Activated T-cell treated with anti-CD3 and anti-CD28 coated beads, Interleukin-2, amount 50 U/mL, for 24 hours (primary cell): ENCODE measurements at regions not wholly inside any gene's neighbourhood (a gene's known extent, or its start where the extent isn't known, plus 50 kb on each side); places are given as distances from the start of the nearest gene placed in this dataset.

ENCODE experiments used
- DNase-seq: peaks from one replicate; pipeline ENCODE4 v3.0.0-alpha.2; 2020
- H3K27ac Mint-ChIP-seq: 2 replicates; pipeline ENCODE4 v1.8.0; 2020; ENCODE audit warnings: mild to moderate bottlenecking, mixed read lengths
- H3K27me3 Mint-ChIP-seq: 2 replicates; pipeline ENCODE4 v1.8.0; 2020; ENCODE audit warnings: mixed read lengths
- H3K36me3 Mint-ChIP-seq: 2 replicates; pipeline ENCODE4 v1.8.0; 2020; ENCODE audit warnings: low read depth, mixed read lengths
- H3K4me1 Mint-ChIP-seq: 2 replicates; pipeline ENCODE4 v1.8.0; 2020; ENCODE audit warnings: low read depth, mixed read lengths
- H3K4me3 Mint-ChIP-seq: 2 replicates; pipeline ENCODE4 v1.8.0; 2020; ENCODE audit warnings: mild to moderate bottlenecking, moderate library complexity, mixed read lengths
- H3K9me3 Mint-ChIP-seq: 2 replicates; pipeline ENCODE4 v1.8.0; 2020; ENCODE audit warnings: mixed read lengths

- H3K4me3 Mint-ChIP-seq = no peak overlapping the region
- DNase-seq = peak; percentile 3
- no peaks in the 10 kb centered on the region for H3K4me1 Mint-ChIP-seq
- H3K27ac Mint-ChIP-seq = no peak overlapping the region
- H3K9me3 Mint-ChIP-seq = no peaks in the 10 kb centered on the region
- H3K36me3 Mint-ChIP-seq = no peaks in the 10 kb centered on the region
- no peaks in the 10 kb centered on the region for H3K27me3 Mint-ChIP-seq
Observed at GRCh38 chr10:42969147-42969546, 107.7 kb upstream of the RET start.

GRCh38 chr10:42969909-42970308, 107.0 kb upstream of the RET start:
- Mint-ChIP-seq H3K9me3 (no peaks in the 10 kb centered on the region), H3K27me3 (no peaks in the 10 kb centered on the region), H3K27ac (no peak overlapping the region), H3K4me1 (no peaks in the 10 kb centered on the region), H3K36me3 (no peaks in the 10 kb centered on the region), H3K4me3 (no peak overlapping the region)
- DNase-seq = no peak

- Mint-ChIP-seq H3K4me3 (no peak overlapping the region), H3K27ac (no peak overlapping the region), H3K36me3 (no peaks in the 10 kb centered on the region), H3K9me3 (no peaks in the 10 kb centered on the region), H3K4me1 (no peaks in the 10 kb centered on the region), H3K27me3 (no peaks in the 10 kb centered on the region)
- DNase-seq = peak; percentile 23
Observed at GRCh38 chr10:42970451-42971250, 106.2 kb upstream of the RET start.

DNA sequence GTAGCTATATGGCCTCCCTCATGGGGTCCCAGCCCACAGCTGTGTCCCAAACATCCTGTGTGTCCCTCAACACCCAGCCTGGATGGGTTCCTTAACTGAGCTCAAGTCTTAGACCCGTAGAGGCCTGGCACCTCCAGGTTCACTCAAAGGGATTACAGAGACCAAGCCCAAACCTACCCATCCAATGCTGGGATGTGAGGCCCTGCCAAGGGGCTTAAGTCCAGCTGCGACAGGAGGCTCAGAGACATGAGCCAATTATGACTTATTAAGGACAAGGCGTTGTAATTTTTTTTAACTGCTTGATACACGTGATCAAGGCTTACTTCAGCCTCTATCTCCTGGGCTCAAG, 105.6 kb upstream of the RET start:
- no peaks in the 10 kb centered on the region for H3K9me3 Mint-ChIP-seq
- H3K4me3 Mint-ChIP-seq = no peak overlapping the region
- no peaks in the 10 kb centered on the region for H3K36me3 Mint-ChIP-seq
- H3K27me3 Mint-ChIP-seq = no peaks in the 10 kb centered on the region
- H3K27ac Mint-ChIP-seq = no peak overlapping the region
- DNase-seq = peak; percentile 7
- H3K4me1 Mint-ChIP-seq = no peaks in the 10 kb centered on the region

- no peak overlapping the region for H3K4me3 Mint-ChIP-seq
- H3K4me1 Mint-ChIP-seq = no peaks in the 10 kb centered on the region
- no peaks in the 10 kb centered on the region for H3K36me3 Mint-ChIP-seq
- no peak overlapping the region for H3K27ac Mint-ChIP-seq
- H3K27me3 Mint-ChIP-seq = no peaks in the 10 kb centered on the region
- H3K9me3 Mint-ChIP-seq = no peaks in the 10 kb centered on the region
- no peak for DNase-seq
Observed at GRCh38 chr10:42972946-42973345, 103.9 kb upstream of the RET start.

GRCh38 chr10:42973411-42973810, 103.5 kb upstream of the RET start:
- DNase-seq = no peak
- Mint-ChIP-seq H3K4me3 (no peak overlapping the region), H3K27me3 (no peaks in the 10 kb centered on the region), H3K9me3 (no peaks in the 10 kb centered on the region), H3K4me1 (no peaks in the 10 kb centered on the region), H3K36me3 (no peaks in the 10 kb centered on the region), H3K27ac (no peak overlapping the region)

DNA sequence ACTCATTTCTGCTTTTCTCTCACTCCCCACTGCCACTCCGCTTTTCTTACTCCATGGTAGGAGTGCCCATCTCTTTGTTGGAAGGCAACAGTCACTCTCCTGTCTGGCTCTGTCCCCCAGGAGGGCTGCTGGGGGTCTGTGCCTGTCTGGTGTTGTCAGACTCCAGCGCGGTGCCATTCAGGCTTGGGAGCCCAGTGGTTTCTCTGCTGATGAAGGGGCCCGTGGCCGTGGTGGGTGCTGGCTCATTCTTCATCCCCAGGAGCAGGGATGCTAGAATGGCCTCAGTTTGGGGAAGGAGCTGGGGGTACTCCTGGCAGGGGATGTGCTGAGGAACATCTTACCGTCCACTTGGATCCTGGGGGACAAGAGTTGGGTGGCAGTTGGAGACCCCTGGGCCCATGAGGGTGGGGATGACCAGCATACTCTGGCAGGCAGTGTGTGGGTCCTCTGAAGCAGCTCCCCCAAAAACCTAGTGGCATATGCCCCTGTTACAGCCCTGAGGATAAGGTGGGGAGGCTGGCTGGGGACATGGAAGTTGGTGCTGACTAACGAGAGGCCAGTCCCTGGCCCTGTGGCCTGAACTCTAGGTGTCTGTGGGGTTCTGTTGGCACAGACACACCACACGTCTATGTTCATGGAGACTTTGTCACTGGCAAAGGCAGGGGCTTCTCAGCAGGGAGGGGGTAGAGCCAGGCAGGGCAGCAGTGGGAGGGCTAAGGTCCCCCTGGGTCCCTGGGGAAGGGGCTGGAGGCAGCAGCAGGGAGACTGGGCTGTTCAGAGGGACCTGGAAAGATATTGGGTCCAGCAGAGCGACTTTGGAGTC, 102.8 kb upstream of the RET start:
- no peak overlapping the region for H3K4me3 Mint-ChIP-seq
- no peaks in the 10 kb centered on the region for H3K9me3 Mint-ChIP-seq
- DNase-seq = peak; percentile 12
- no peaks in the 10 kb centered on the region for H3K36me3 Mint-ChIP-seq
- H3K27me3 Mint-ChIP-seq = no peaks in the 10 kb centered on the region
- no peak overlapping the region for H3K27ac Mint-ChIP-seq
- no peaks in the 10 kb centered on the region for H3K4me1 Mint-ChIP-seq

GRCh38 chr10:42974693-42975002, 102.2 kb upstream of the RET start:
- H3K4me1 Mint-ChIP-seq = no peaks in the 10 kb centered on the region
- no peaks in the 10 kb centered on the region for H3K27me3 Mint-ChIP-seq
- peak; percentile 3 for DNase-seq
- H3K27ac Mint-ChIP-seq = no peak overlapping the region
- H3K36me3 Mint-ChIP-seq = no peaks in the 10 kb centered on the region
- no peaks in the 10 kb centered on the region for H3K9me3 Mint-ChIP-seq
- H3K4me3 Mint-ChIP-seq = no peak overlapping the region

- DNase-seq = peak; percentile 15
- H3K4me1 Mint-ChIP-seq = no peaks in the 10 kb centered on the region
- H3K9me3 Mint-ChIP-seq = no peaks in the 10 kb centered on the region
- H3K27ac Mint-ChIP-seq = no peak overlapping the region
- no peaks in the 10 kb centered on the region for H3K36me3 Mint-ChIP-seq
- H3K4me3 Mint-ChIP-seq = no peak overlapping the region
- H3K27me3 Mint-ChIP-seq = no peaks in the 10 kb centered on the region
Observed at GRCh38 chr10:42975005-42975493, 101.8 kb upstream of the RET start.

- no peaks in the 10 kb centered on the region for H3K36me3 Mint-ChIP-seq
- no peaks in the 10 kb centered on the region for H3K9me3 Mint-ChIP-seq
- no peaks in the 10 kb centered on the region for H3K4me1 Mint-ChIP-seq
- H3K27me3 Mint-ChIP-seq = no peaks in the 10 kb centered on the region
- DNase-seq = peak; percentile 6
- no peak overlapping the region for H3K4me3 Mint-ChIP-seq
- H3K27ac Mint-ChIP-seq = no peak overlapping the region
Observed at GRCh38 chr10:42975558-42976340, 101.1 kb upstream of the RET start.

DNA sequence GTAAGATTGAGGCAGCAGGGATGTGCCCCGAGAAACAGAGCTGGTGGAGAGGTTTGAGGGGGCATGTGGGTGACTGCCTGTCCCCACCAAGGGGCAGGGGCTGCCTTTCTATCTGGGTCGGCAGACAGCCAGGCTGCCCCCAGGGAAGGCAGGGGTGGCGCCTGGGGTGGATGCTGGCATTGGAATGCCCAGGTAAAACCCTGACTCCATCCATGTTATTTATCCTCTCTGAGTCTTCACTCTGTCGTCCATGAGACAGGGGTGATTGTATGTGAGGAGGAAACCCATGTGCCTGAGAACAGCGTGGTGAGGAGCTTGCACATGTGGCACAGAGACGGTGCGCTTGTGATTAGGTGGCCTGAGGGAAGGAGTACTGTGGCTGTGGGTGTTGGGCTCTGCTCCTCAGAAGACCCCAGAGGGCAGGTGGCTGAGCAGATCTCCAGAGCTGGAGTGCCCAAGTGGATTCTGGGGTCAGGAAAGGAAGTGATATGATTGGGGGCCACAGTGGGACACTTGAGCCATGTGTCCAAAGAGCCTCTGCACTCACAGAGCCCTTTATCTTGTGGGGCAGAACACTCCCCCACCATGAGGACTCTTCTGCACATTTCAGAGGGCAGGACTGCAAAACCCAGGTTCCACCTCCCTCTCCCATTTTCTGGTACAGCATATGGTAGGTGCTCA, 100.4 kb upstream of the RET start:
- no peaks in the 10 kb centered on the region for H3K4me1 Mint-ChIP-seq
- H3K36me3 Mint-ChIP-seq = no peaks in the 10 kb centered on the region
- no peak overlapping the region for H3K4me3 Mint-ChIP-seq
- H3K27me3 Mint-ChIP-seq = no peaks in the 10 kb centered on the region
- DNase-seq = peak; percentile 20
- H3K9me3 Mint-ChIP-seq = no peaks in the 10 kb centered on the region
- no peak overlapping the region for H3K27ac Mint-ChIP-seq

- H3K27ac Mint-ChIP-seq = no peak overlapping the region
- no peaks in the 10 kb centered on the region for H3K36me3 Mint-ChIP-seq
- no peaks in the 10 kb centered on the region for H3K27me3 Mint-ChIP-seq
- peak; percentile 13 for DNase-seq
- no peak overlapping the region for H3K4me3 Mint-ChIP-seq
- H3K9me3 Mint-ChIP-seq = no peaks in the 10 kb centered on the region
- H3K4me1 Mint-ChIP-seq = no peaks in the 10 kb centered on the region
Observed at GRCh38 chr10:42977032-42977416, 99.8 kb upstream of the RET start.

DNA sequence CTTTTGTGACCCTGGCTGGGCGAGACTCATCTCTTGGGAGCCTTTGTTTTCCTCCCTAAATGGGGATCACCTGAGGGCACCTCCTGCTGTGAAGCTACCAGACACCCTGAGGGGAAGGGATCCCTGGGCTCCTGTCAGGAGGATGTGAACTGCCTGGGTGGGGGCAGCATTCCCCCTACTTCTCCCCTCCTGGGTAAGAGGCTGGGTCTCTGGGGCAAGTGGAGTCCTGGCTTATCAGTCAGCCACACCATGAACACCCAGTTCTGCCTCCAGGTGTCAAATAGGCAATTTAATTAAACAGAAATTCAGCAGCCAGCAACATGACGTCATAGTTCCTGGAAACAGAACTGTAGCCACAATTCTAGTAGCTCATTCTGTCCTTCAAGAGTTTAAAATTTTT, 97.7 kb upstream of the RET start:
- Mint-ChIP-seq H3K27ac (no peak overlapping the region), H3K9me3 (no peaks in the 10 kb centered on the region), H3K4me3 (no peak overlapping the region), H3K36me3 (no peaks in the 10 kb centered on the region), H3K27me3 (no peaks in the 10 kb centered on the region), H3K4me1 (no peaks in the 10 kb centered on the region)
- peak; percentile 16 for DNase-seq

GRCh38 chr10:42979721-42980467, 97.0 kb upstream of the RET start:
- H3K9me3 Mint-ChIP-seq = no peaks in the 10 kb centered on the region
- DNase-seq = peak; percentile 15
- no peak overlapping the region for H3K4me3 Mint-ChIP-seq
- no peaks in the 10 kb centered on the region for H3K36me3 Mint-ChIP-seq
- no peak overlapping the region for H3K27ac Mint-ChIP-seq
- no peaks in the 10 kb centered on the region for H3K4me1 Mint-ChIP-seq
- no peaks in the 10 kb centered on the region for H3K27me3 Mint-ChIP-seq
